T-helper 1 cell treated with Interleukin-12 subunit alpha and Interleukin-12 subunit beta and Interleukin-4 antibody, amounts not matched to agents 30 μg/mL and 1 μg/mL, for 36 hours (primary cell): ENCODE measurements at regions not wholly inside any gene's neighbourhood (a gene's known extent, or its start where the extent isn't known, plus 50 kb on each side); places are given as distances from the start of the nearest gene placed in this dataset.
A peak's percentile ranks its signal among the peaks of the same experiment; 100 is the strongest.

ENCODE experiments used
- H3K27ac Mint-ChIP-seq: one replicate; pipeline ENCODE4 v1.8.0; 2021; ENCODE audit warnings: mild to moderate bottlenecking, mixed read lengths
- H3K27me3 Mint-ChIP-seq: one replicate; pipeline ENCODE4 v1.8.0; 2021; ENCODE audit warnings: low read depth, mixed read lengths
- H3K36me3 Mint-ChIP-seq: one replicate; pipeline ENCODE4 v1.8.0; 2021; ENCODE audit warnings: low read depth, mixed read lengths
- H3K4me1 Mint-ChIP-seq: one replicate; pipeline ENCODE4 v1.8.0; 2021; ENCODE audit warnings: low read depth, mixed read lengths
- H3K4me3 Mint-ChIP-seq: one replicate; pipeline ENCODE4 v1.8.0; 2021; ENCODE audit warnings: mild to moderate bottlenecking, moderate library complexity, mixed read lengths
- H3K9me3 Mint-ChIP-seq: one replicate; pipeline ENCODE4 v1.8.0; 2021; ENCODE audit warnings: mixed read lengths

- no peaks in the 10 kb centered on the region for H3K27me3 Mint-ChIP-seq
- H3K36me3 Mint-ChIP-seq, result peaks cover 33% of the 10 kb centered on the region
- H3K27ac Mint-ChIP-seq, result peak overlapping the region; percentile 98
- H3K4me3 Mint-ChIP-seq, result peak overlapping the region; percentile 92
- H3K4me1 Mint-ChIP-seq, result peaks cover 30% of the 10 kb centered on the region
- H3K9me3 Mint-ChIP-seq, result peaks cover 25% of the 10 kb centered on the region
Measured at GRCh38 chr17:77666881-77667395, 291.6 kb upstream of the TNRC6C start.

GRCh38 chr17:77667478-77667877 lies 291.0 kb upstream of the TNRC6C start:
- peaks cover 25% of the 10 kb centered on the region for H3K9me3 Mint-ChIP-seq
- H3K27me3 Mint-ChIP-seq, result no peaks in the 10 kb centered on the region
- H3K4me1 Mint-ChIP-seq, result peaks cover 33% of the 10 kb centered on the region
- H3K27ac Mint-ChIP-seq, result peak overlapping the region; percentile 98
- H3K36me3 Mint-ChIP-seq, result peaks cover 38% of the 10 kb centered on the region
- H3K4me3 Mint-ChIP-seq, result peak overlapping the region; percentile 92

- Mint-ChIP-seq H3K9me3 (peaks cover 25% of the 10 kb centered on the region), H3K4me1 (peaks cover 35% of the 10 kb centered on the region), H3K27me3 (no peaks in the 10 kb centered on the region), H3K27ac (peak overlapping the region; percentile 75), H3K4me3 (peak overlapping the region; percentile 79), H3K36me3 (peaks cover 43% of the 10 kb centered on the region)
Measured at GRCh38 chr17:77668518-77668917, 290.0 kb upstream of the TNRC6C start.

DNA sequence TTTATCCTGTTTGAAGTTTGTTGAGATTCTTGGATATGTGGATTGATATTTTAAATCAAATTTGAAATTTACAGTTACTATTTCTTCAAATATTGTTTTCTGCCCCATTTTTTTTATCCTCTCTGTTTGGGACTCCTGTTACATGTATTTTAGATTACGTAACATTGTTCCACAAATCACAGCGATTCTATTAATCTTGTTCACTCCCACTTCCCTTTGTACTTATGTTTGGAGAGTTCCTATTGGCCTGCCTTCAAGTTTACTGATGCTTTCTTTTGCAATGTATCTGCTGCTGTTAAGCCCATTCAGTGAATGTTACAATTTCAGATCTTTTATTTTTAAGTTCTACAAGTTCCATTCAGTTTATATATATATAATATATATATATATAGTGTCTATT lies 288.3 kb upstream of the TNRC6C start:
- H3K9me3 Mint-ChIP-seq, result peaks cover 23% of the 10 kb centered on the region
- peaks cover 54% of the 10 kb centered on the region for H3K36me3 Mint-ChIP-seq
- H3K27me3 Mint-ChIP-seq, result no peaks in the 10 kb centered on the region
- no peak overlapping the region for H3K4me3 Mint-ChIP-seq
- no peak overlapping the region for H3K27ac Mint-ChIP-seq
- peaks cover 36% of the 10 kb centered on the region for H3K4me1 Mint-ChIP-seq

- peaks cover 14% of the 10 kb centered on the region for H3K4me1 Mint-ChIP-seq
Measured at GRCh38 chr17:77674358-77674757, 284.1 kb upstream of the TNRC6C start.

DNA sequence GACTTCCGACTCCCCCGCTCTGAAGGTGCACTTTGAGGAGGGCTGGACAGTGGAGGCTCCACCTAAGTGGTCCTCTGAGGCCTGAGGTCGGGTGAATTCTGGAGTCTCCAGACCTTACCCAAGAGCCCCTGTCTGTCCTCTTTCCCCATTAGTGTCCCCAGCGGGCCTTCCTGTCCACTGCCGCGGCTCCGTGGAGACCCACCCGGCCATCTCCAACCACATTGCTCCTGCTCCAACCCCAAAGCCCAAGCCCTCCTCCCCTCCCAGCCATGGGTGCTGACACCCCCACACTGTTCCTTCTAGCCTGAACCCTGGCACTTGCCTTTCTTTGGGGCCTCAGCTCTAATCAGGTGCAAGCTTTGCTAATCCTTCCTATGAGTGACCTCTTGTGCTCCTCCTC lies 283.1 kb upstream of the TNRC6C start:
- H3K9me3 Mint-ChIP-seq, result no peaks in the 10 kb centered on the region
- H3K4me3 Mint-ChIP-seq, result no peak overlapping the region
- no peaks in the 10 kb centered on the region for H3K27me3 Mint-ChIP-seq
- peaks cover 11% of the 10 kb centered on the region for H3K4me1 Mint-ChIP-seq
- no peak overlapping the region for H3K27ac Mint-ChIP-seq
- peaks cover 40% of the 10 kb centered on the region for H3K36me3 Mint-ChIP-seq

More at GRCh38 chr17:77674358-77674757, 284.1 kb upstream of the TNRC6C start:
- Mint-ChIP-seq H3K27me3 (no peaks in the 10 kb centered on the region), H3K9me3 (peaks cover 5% of the 10 kb centered on the region), H3K4me3 (no peak overlapping the region), H3K36me3 (peaks cover 40% of the 10 kb centered on the region), H3K27ac (no peak overlapping the region)

DNA sequence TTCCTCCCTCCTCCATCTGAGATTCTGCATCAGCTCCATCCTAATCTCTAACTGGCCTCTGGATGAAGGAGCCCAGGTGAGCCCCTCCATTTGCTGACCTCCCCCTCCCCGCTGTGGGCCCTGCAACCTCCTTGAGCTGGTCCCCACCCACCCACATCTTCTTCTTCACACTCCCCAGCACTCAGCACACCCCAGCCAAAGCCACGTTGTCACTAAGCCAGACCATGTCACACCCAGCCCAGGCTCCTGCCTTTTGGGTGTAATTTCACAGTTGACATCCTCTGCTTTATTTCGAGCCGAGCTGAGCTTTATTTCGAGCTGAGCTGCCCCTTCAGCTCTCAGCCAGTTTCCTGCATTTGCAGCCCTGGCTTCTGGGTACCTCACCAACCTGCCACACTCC lies 282.7 kb upstream of the TNRC6C start:
- H3K9me3 Mint-ChIP-seq, result no peaks in the 10 kb centered on the region
- H3K27ac Mint-ChIP-seq, result no peak overlapping the region
- peaks cover 11% of the 10 kb centered on the region for H3K4me1 Mint-ChIP-seq
- H3K4me3 Mint-ChIP-seq, result no peak overlapping the region
- no peaks in the 10 kb centered on the region for H3K27me3 Mint-ChIP-seq
- H3K36me3 Mint-ChIP-seq, result peaks cover 37% of the 10 kb centered on the region

DNA sequence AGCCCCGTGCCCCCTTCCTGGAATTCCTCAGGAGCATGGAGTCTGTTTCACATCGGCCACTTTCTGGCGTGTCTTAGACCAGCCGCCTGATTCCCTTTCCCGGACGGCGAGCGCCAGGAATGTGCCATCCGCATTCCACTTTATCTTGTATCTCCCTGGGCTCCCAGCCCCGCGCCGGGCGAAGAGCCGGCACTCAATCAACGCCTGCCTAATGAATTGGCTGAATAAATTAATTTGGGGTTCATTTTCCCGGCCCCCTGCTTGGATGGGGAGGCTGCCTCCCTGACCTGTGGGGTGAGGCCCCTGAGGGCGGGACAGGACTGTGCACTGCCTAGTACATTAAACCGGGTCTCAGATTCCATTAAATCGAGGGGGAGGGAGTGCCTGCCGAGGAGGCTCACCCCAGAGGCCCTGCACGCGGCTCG lies 282.3 kb upstream of the TNRC6C start:
- Mint-ChIP-seq H3K9me3 (no peaks in the 10 kb centered on the region), H3K36me3 (peaks cover 34% of the 10 kb centered on the region), H3K4me3 (no peak overlapping the region), H3K27me3 (no peaks in the 10 kb centered on the region), H3K27ac (no peak overlapping the region), H3K4me1 (peaks cover 11% of the 10 kb centered on the region)

DNA sequence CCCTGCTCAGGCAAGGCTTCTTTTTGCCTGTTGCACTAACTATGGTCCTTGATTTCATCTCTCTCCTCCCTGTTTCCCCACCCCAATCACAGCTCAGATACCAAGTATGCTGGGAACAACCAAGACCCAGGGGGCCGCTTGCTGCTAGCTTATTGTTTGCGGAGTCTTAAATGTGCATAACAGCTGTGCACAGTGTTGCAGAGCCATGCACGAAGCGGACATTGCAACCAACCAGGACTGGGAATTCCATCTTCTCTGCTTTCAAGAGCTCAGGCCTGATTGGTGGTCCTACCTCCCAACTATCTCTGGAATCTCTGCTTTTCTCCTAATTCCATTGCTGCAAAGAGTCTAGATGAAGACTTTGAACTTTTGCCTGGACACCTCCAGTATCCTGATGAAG lies 281.3 kb upstream of the TNRC6C start:
- Mint-ChIP-seq H3K36me3 (peaks cover 28% of the 10 kb centered on the region), H3K4me1 (peaks cover 5% of the 10 kb centered on the region), H3K27me3 (no peaks in the 10 kb centered on the region), H3K9me3 (no peaks in the 10 kb centered on the region), H3K4me3 (no peak overlapping the region), H3K27ac (no peak overlapping the region)

GRCh38 chr17:77677630-77678029 lies 280.9 kb upstream of the TNRC6C start:
- Mint-ChIP-seq H3K36me3 (peaks cover 24% of the 10 kb centered on the region), H3K27ac (no peak overlapping the region), H3K9me3 (no peaks in the 10 kb centered on the region), H3K4me1 (peaks cover 5% of the 10 kb centered on the region), H3K4me3 (no peak overlapping the region), H3K27me3 (no peaks in the 10 kb centered on the region)

DNA sequence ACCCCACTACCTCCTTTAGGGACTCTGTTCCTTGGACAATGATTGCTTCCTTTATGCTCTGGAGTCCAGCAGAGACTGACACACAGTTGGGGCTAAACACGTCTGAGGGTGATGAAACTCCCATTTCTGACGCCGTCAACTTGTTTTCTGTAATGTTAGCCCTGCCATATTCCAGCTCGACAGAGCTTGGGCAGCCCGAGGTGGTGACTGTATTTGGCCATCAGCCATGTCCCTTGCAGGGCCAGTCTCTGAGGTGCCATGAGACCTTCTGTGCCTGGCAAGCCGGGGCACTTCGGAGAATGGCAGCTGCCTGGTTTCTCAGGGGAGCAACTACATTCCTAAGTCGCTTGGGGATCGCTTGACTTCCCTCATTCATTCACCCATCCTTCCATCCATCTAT lies 278.9 kb upstream of the TNRC6C start:
- Mint-ChIP-seq H3K9me3 (no peaks in the 10 kb centered on the region), H3K36me3 (peaks cover 16% of the 10 kb centered on the region), H3K4me3 (no peak overlapping the region), H3K4me1 (peaks cover 2% of the 10 kb centered on the region), H3K27me3 (no peaks in the 10 kb centered on the region), H3K27ac (no peak overlapping the region)

DNA sequence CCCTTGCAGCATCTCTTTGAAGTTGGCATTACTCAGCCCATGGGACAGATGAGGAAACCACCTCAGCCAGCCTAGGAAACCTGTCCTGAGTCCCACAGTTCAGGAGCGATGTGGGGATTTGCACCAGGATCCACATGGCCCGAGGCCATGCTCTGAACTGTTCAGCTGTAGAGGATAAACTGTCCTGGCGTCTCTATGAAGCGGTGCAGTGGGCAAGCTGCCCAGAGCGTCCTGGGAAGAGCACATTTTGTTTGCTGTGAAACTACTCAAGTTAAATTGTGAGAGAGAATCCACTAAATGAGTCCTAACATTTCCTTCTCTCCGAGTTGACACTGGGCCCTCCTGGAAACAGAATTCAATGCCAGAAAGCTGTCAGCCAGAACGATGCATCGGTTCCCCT lies 276.6 kb upstream of the TNRC6C start:
- Mint-ChIP-seq H3K4me1 (no peaks in the 10 kb centered on the region), H3K9me3 (no peaks in the 10 kb centered on the region), H3K27ac (no peak overlapping the region), H3K27me3 (no peaks in the 10 kb centered on the region), H3K36me3 (peaks cover 11% of the 10 kb centered on the region), H3K4me3 (no peak overlapping the region)

DNA sequence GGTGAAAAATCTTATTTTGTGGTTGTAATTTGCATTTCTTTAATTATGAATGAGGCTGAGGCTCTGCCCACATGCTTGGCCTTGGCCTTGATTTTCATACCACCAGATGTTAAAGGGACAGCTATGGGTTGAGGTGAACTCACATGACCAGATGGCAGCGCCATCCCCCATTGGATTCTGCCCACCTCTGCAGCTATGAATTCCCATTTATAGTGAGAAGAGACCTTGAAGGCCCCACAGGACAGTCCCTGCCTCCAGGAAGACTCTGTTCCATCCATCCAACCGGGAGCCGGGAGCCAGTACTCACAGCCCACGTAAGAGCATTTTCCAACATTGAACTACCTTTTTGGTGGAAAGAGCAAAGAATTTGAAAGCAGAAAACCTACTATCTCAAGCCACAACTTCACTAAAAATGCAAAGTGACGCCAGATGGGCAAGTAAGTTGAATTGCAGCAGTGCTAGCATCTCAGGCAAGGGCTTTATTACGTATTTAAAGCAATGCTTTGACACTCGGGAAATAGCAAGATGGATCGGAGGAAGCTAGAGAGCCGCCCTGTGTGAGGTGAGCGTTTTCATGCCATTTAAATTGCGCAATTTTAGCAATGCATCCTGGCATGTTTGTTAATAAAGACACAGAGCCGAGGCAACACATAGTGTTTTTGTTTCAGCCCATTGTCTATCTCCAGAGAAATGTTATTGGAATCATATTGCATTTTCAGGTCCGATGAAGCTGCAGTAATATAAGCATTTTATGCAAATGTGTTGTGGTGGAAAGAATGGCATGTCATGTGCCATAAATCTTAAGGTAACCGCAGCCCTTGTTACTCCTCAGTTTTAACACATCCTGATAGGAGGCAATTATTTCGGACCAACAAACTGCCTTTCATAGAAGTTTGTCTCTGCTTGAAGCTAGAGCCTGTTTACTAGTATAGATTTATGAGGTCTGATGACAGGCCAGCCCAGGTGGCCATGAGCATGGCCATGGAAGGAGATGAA lies 273.4 kb upstream of the TNRC6C start:
- Mint-ChIP-seq H3K27ac (no peak overlapping the region), H3K27me3 (peaks cover under 1% of the 10 kb centered on the region), H3K9me3 (no peaks in the 10 kb centered on the region), H3K4me3 (no peak overlapping the region), H3K4me1 (peaks cover under 1% of the 10 kb centered on the region), H3K36me3 (peaks cover 2% of the 10 kb centered on the region)

DNA sequence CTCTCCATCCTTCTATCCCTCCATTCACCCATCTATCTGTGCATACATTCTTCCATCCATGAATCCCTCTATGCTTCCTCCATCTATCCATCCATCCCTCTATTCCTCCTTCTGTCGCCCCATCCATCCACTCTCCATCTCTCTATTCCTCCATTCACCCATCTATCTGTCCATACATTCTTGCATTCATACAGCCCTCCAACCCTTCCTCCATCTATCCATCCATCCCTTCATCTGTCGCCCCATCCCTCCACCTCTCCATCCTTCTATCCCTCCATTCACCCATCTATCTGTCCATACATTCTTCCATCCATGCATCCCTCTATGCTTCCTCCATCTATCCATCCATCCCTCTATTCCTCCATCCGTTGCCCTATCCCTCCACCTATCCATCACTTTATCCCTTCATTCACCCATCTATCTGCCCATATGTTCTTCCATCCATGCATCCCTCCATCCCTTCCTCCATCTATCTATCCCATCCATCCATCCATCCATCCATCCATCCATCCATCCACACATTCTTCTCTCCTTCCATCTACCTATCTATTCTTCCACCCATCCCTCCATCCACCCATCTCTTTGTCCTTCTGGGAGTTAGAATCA lies 272.5 kb upstream of the TNRC6C start:
- Mint-ChIP-seq H3K27ac (no peak overlapping the region), H3K27me3 (peaks cover 6% of the 10 kb centered on the region), H3K36me3 (peaks cover 2% of the 10 kb centered on the region), H3K9me3 (no peaks in the 10 kb centered on the region), H3K4me3 (no peak overlapping the region), H3K4me1 (peaks cover 8% of the 10 kb centered on the region)

DNA sequence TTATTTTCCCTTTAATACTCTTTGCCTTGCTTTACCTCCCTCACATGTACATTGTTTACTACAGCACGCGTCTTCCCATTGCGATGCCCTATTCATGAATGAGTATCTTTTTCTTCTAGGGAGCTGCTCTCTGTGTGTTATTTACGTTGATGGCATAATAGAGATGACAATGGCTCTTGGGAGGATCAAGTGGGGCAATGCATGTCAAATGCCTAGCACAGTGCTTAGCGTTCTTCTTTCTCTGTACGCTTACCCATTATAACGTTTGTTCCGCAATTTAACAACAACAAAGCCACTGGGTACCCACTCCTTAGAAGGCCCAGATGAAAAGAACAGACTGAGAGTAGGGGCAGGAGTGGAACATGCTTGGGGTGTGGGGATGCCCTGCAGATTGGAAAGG lies 271.6 kb upstream of the TNRC6C start:
- H3K9me3 Mint-ChIP-seq, result no peaks in the 10 kb centered on the region
- H3K27ac Mint-ChIP-seq, result no peak overlapping the region
- H3K36me3 Mint-ChIP-seq, result peaks cover 2% of the 10 kb centered on the region
- no peak overlapping the region for H3K4me3 Mint-ChIP-seq
- peaks cover 13% of the 10 kb centered on the region for H3K4me1 Mint-ChIP-seq
- peaks cover 10% of the 10 kb centered on the region for H3K27me3 Mint-ChIP-seq
